GM23338 (cell line): ENCODE measurements at regions not wholly inside any gene's neighbourhood (a gene's known extent, or its start where the extent isn't known, plus 50 kb on each side); places are given as distances from the start of the nearest gene placed in this dataset.

Experiments
- ATAC-seq: fragments of 200-7000 bp; cut with Tn5 transposase; 3 replicates; pipeline ENCODE4 v1.9.1; 2020
- DNase-seq: peaks from one replicate; pipeline ENCODE4 v3.0.0-alpha.2; 2015; ENCODE audit warnings: low spot score
- H2AFZ ChIP-seq: fragments of 200-600 bp; sonication (generic); 2 replicates; pipeline ENCODE4 v1.8.0; 2016; ENCODE audit warnings: antibody characterized with exemption, mild to moderate bottlenecking, moderate library complexity
- H3F3A ChIP-seq: fragments of 200-600 bp; sonication (generic); replicated peaks from 2 replicates; pipeline ENCODE4 v1.8.0; 2017; ENCODE audit warnings: antibody characterized with exemption, mixed run types, low read depth
- H3K27ac ChIP-seq: fragments of 200-600 bp; sonication (generic); 2 replicates; pipeline ENCODE4 v1.6.1; 2016; ENCODE audit warnings: low read depth
- H3K27me3 ChIP-seq: fragments of 200-600 bp; sonication (generic); 2 replicates; pipeline ENCODE4 v1.8.0; 2016; ENCODE audit warnings: mild to moderate bottlenecking, mixed run types, moderate library complexity; ENCODE audit not compliant: insufficient read depth
- H3K36me3 ChIP-seq: fragments of 200-600 bp; sonication (generic); 2 replicates; pipeline ENCODE4 v1.8.0; 2016; ENCODE audit warnings: mild to moderate bottlenecking; ENCODE audit not compliant: insufficient read depth
- H3K4me1 ChIP-seq: fragments of 200-600 bp; sonication (generic); 2 replicates; pipeline ENCODE4 v1.8.0; 2016; ENCODE audit warnings: mild to moderate bottlenecking, moderate library complexity; ENCODE audit not compliant: insufficient read depth
- H3K4me2 ChIP-seq: fragments of 200-600 bp; sonication (generic); 2 replicates; pipeline ENCODE4 v1.7.1; 2017; ENCODE audit warnings: mixed run types
- H3K4me3 ChIP-seq: fragments of 200-600 bp; sonication (generic); 2 replicates; pipeline ENCODE4 v1.6.1; 2016; ENCODE audit warnings: mixed run types
- H3K79me2 ChIP-seq: fragments of 200-600 bp; sonication (generic); replicated peaks from 2 replicates; pipeline ENCODE4 v1.8.0; 2017; ENCODE audit warnings: mild to moderate bottlenecking; ENCODE audit not compliant: insufficient read depth
- H3K9me2 ChIP-seq: fragments of 200-600 bp; sonication (generic); 2 replicates; pipeline ENCODE4 v1.8.0; 2017; ENCODE audit not compliant: insufficient read depth
- H4K20me1 ChIP-seq: fragments of 200-600 bp; sonication (generic); replicated peaks from 2 replicates; pipeline ENCODE4 v1.8.0; 2017; ENCODE audit warnings: mild to moderate bottlenecking; ENCODE audit not compliant: insufficient read depth
- H3K27ac Mint-ChIP-seq: 2 replicates; pipeline ENCODE4 v1.8.0; 2020; ENCODE audit warnings: inconsistent platforms, mild to moderate bottlenecking, moderate library complexity, mixed read lengths
- H3K27me3 Mint-ChIP-seq: 3 replicates; pipeline ENCODE4 v1.8.0; 2022; ENCODE audit warnings: low read depth, mild to moderate bottlenecking, moderate library complexity, mixed read lengths, inconsistent platforms; ENCODE audit not compliant: insufficient read depth, poor library complexity
- H3K36me3 Mint-ChIP-seq: 3 replicates; pipeline ENCODE4 v1.8.0; 2021; ENCODE audit warnings: low read depth, mild to moderate bottlenecking, inconsistent platforms, moderate library complexity, mixed read lengths
- H3K4me1 Mint-ChIP-seq: 3 replicates; pipeline ENCODE4 v1.8.0; 2020; ENCODE audit warnings: mild to moderate bottlenecking, inconsistent platforms, mixed read lengths
- H3K4me3 Mint-ChIP-seq: 3 replicates; pipeline ENCODE4 v1.8.0; 2021; ENCODE audit warnings: moderate library complexity, mild to moderate bottlenecking, inconsistent platforms, mixed read lengths
- H3K9me3 Mint-ChIP-seq: 3 replicates; pipeline ENCODE4 v1.8.0; 2020; ENCODE audit warnings: moderate library complexity, mild to moderate bottlenecking, inconsistent platforms, mixed read lengths
- EZH2 ChIP-seq: fragments of 200-600 bp; sonication (generic); IDR thresholded peaks from one replicate; pipeline ENCODE4 v1.8.0; 2017; ENCODE audit warnings: antibody characterized with exemption, mild to moderate bottlenecking, low read depth; ENCODE audit not compliant: unreplicated experiment
- JUNB ChIP-seq: IDR thresholded peaks from one replicate; pipeline ENCODE4 v1.6.1; 2016; ENCODE audit warnings: antibody characterized with exemption; ENCODE audit not compliant: unreplicated experiment
- NANOG ChIP-seq: IDR thresholded peaks from 2 replicates; pipeline ENCODE4 v1.6.1; 2016; ENCODE audit warnings: antibody characterized with exemption, borderline replicate concordance
- POLR2AphosphoS5 ChIP-seq: IDR thresholded peaks from 2 replicates; pipeline ENCODE4 v1.6.1; 2016; ENCODE audit warnings: antibody characterized with exemption, low read depth
- ZNF114 ChIP-seq: fragments of 250-450 bp; sonication (Bioruptor Pico); IDR thresholded peaks from 2 replicates; pipeline ENCODE4 v1.5.0; 2020; ENCODE audit warnings: mild to moderate bottlenecking, moderate library complexity
- TF ChIP-seq, protein P1 (sequence below): IDR thresholded peaks from one replicate; pipeline ENCODE4 v1.6.1; 2018; ENCODE audit warnings: antibody characterized with exemption; ENCODE audit not compliant: unreplicated experiment
- TF ChIP-seq, protein P2 (sequence below), 2 experiments: fragments of 200-600 bp in 1 of 2; sonication (generic) in 1 of 2; conservative IDR thresholded peaks; 2 replicates each; pipeline versions ENCODE4 v1.5.1 to v1.6.1; 2016 to 2017; ENCODE audit warnings: antibody characterized with exemption in 2 of 2, low read depth in 2 of 2, mild to moderate bottlenecking in 2 of 2, moderate library complexity in 1 of 2

DNA sequence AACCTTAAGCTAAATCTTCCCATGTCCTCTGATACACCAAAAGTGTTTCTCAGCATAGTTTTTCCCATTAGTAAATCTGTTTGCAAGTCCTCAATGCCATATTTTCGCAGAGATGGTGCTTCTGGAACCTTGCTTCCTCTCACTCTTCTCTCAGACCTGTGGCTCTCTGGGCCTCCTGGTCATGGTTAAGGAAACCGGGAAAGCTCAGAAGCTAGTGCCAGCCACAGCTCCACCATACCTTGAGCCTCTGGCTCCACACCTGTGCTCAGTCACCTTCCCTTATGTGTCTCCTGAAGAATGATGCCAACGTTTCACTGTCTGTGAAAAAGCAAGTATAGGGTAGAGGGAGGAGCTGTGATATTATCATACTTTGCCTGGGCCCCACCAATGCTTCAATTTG lies 149.6 kb downstream of the CYP26A1 start:
- no peak overlapping the region for H3K4me3 Mint-ChIP-seq
- no peak for TF ChIP-seq POLR2AphosphoS5
- TF ChIP-seq, protein P1, sequence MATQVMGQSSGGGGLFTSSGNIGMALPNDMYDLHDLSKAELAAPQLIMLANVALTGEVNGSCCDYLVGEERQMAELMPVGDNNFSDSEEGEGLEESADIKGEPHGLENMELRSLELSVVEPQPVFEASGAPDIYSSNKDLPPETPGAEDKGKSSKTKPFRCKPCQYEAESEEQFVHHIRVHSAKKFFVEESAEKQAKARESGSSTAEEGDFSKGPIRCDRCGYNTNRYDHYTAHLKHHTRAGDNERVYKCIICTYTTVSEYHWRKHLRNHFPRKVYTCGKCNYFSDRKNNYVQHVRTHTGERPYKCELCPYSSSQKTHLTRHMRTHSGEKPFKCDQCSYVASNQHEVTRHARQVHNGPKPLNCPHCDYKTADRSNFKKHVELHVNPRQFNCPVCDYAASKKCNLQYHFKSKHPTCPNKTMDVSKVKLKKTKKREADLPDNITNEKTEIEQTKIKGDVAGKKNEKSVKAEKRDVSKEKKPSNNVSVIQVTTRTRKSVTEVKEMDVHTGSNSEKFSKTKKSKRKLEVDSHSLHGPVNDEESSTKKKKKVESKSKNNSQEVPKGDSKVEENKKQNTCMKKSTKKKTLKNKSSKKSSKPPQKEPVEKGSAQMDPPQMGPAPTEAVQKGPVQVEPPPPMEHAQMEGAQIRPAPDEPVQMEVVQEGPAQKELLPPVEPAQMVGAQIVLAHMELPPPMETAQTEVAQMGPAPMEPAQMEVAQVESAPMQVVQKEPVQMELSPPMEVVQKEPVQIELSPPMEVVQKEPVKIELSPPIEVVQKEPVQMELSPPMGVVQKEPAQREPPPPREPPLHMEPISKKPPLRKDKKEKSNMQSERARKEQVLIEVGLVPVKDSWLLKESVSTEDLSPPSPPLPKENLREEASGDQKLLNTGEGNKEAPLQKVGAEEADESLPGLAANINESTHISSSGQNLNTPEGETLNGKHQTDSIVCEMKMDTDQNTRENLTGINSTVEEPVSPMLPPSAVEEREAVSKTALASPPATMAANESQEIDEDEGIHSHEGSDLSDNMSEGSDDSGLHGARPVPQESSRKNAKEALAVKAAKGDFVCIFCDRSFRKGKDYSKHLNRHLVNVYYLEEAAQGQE, result no peak
- TF ChIP-seq ZNF114 (CRISPR knock-in tag), result no peak
- TF ChIP-seq JUNB, result no peak
- no peak for TF ChIP-seq EZH2
- TF ChIP-seq NANOG, result no peak
- ATAC-seq, result no peak

DNA sequence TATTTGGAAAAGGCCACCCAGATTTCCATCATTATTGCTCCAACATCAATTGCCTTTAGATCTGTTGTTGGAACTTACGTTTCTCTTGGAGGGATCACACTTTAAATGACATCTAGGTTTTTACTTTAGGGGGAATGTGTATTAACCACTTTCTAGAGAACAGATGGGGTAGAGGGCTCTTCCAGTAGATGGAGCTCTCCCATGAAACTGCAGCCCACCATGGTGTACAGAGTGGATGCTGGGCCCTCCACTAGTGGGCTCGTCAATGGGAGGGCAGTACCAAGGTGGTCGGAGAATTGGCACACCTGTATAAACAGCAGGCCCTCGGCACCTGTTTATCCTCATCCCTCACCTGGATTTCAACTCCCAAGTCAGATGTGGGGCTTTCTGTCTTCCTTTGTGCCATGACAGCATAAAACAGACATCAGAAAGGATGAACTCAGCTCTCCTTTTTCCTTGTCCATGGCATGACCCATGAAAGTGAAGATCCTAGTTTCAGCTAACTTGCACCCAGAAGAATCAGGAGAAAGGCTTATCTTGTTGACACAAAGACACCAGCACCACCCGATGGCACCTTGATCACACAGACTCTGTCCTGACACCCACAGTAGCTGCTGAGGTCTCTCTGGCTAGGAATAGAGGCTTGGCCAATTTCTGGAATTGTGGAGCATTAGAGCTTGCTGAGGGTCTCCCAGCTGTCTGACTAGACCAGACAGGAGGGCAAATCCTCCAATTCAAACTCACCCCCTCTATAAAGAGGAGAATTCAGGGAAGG lies 150.5 kb downstream of the CYP26A1 start:
- peak overlapping the region; percentile 78 for H2AFZ ChIP-seq

More for the DNA sequence above, 149.6 kb downstream of the CYP26A1 start:
- no peak overlapping the region for H3K4me2 ChIP-seq
- no peaks in the 10 kb centered on the region for H3K4me1 ChIP-seq
- H4K20me1 ChIP-seq, result no peaks in the 10 kb centered on the region
- H3K27me3 Mint-ChIP-seq, result peaks cover 10% of the 10 kb centered on the region
- no peaks in the 10 kb centered on the region for H3K27me3 ChIP-seq
- H3K36me3 Mint-ChIP-seq, result peaks cover 4% of the 10 kb centered on the region; the same call in 2 of the 3 replicates
- H3F3A ChIP-seq, result no peaks in the 10 kb centered on the region
- H3K4me3 ChIP-seq, result no peak overlapping the region
- peaks cover 10% of the 10 kb centered on the region for H3K9me3 Mint-ChIP-seq
- H3K36me3 ChIP-seq, result no peaks in the 10 kb centered on the region
- H3K79me2 ChIP-seq, result no peaks in the 10 kb centered on the region
- no peak overlapping the region for H3K27ac Mint-ChIP-seq
- 0 out of 3 replicates have a peak, but pooled peaks cover 2% of the 10 kb centered on the region for H3K4me1 Mint-ChIP-seq
- no peaks in the 10 kb centered on the region for H3K9me2 ChIP-seq
- H3K27ac ChIP-seq, result no peak overlapping the region
- no peak overlapping the region; the same call in 1 of the 2 replicates for H2AFZ ChIP-seq
- DNase-seq, result no peak

More for the DNA sequence above, 150.5 kb downstream of the CYP26A1 start:
- TF ChIP-seq, protein P2, sequence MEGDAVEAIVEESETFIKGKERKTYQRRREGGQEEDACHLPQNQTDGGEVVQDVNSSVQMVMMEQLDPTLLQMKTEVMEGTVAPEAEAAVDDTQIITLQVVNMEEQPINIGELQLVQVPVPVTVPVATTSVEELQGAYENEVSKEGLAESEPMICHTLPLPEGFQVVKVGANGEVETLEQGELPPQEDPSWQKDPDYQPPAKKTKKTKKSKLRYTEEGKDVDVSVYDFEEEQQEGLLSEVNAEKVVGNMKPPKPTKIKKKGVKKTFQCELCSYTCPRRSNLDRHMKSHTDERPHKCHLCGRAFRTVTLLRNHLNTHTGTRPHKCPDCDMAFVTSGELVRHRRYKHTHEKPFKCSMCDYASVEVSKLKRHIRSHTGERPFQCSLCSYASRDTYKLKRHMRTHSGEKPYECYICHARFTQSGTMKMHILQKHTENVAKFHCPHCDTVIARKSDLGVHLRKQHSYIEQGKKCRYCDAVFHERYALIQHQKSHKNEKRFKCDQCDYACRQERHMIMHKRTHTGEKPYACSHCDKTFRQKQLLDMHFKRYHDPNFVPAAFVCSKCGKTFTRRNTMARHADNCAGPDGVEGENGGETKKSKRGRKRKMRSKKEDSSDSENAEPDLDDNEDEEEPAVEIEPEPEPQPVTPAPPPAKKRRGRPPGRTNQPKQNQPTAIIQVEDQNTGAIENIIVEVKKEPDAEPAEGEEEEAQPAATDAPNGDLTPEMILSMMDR (conservative IDR thresholded peaks at IDR 0.05; ENCODE audit: low read depth in 2 of 2), result peak in 1 of 2 experiments; percentile 62; a peak in 3 of 4 replicates
- TF ChIP-seq EZH2, result no peak
- peaks cover 10% of the 10 kb centered on the region for H3K9me3 Mint-ChIP-seq
- no peak overlapping the region for H3K27ac Mint-ChIP-seq
- no peak overlapping the region for H3K4me3 Mint-ChIP-seq
- H3K27me3 Mint-ChIP-seq, result peaks cover 9% of the 10 kb centered on the region
- no peaks in the 10 kb centered on the region for H3K36me3 ChIP-seq
- ATAC-seq (peak; percentile 33; the same call in 2 of the 3 replicates), DNase-seq (no peak)
- H3K4me3 ChIP-seq, result no peak overlapping the region
- H3K27me3 ChIP-seq, result no peaks in the 10 kb centered on the region
- no peaks in the 10 kb centered on the region for H3K79me2 ChIP-seq
- no peaks in the 10 kb centered on the region for H3F3A ChIP-seq
- H3K4me1 ChIP-seq, result no peaks in the 10 kb centered on the region
- peaks cover 4% of the 10 kb centered on the region; the same call in 2 of the 3 replicates for H3K36me3 Mint-ChIP-seq
- H3K4me2 ChIP-seq, result no peak overlapping the region
- H4K20me1 ChIP-seq, result no peaks in the 10 kb centered on the region
- H3K4me1 Mint-ChIP-seq, result 0 out of 3 replicates have a peak, but pooled peaks cover 2% of the 10 kb centered on the region
- no peaks in the 10 kb centered on the region for H3K9me2 ChIP-seq
- H3K27ac ChIP-seq, result no peak overlapping the region
